SH-SY5Y (cell line): ENCODE measurements at regions not wholly inside any gene's neighbourhood (a gene's known extent, or its start where the extent isn't known, plus 50 kb on each side); places are given as distances from the start of the nearest gene placed in this dataset.

Experiments used
- GATA2 ChIP-seq: IDR thresholded peaks from 2 replicates; pipeline ENCODE4 v1.6.1; 2011; ENCODE audit warnings: mild to moderate bottlenecking, low read depth, low read length
- GATA3 ChIP-seq: IDR thresholded peaks from 2 replicates; pipeline ENCODE4 v1.6.1; 2011; ENCODE audit warnings: low read depth, mild to moderate bottlenecking, low read length, moderate library complexity

GRCh38 chr20:52402514-52402913 lies 210.9 kb upstream of the ZFP64 start:
- no peak for TF ChIP-seq GATA2
- TF ChIP-seq GATA3 = no peak
